Sigmoid colon (tissue), 4 donors: ENCODE measurements at regions not wholly inside any gene's neighbourhood (a gene's known extent, or its start where the extent isn't known, plus 50 kb on each side); places are given as distances from the start of the nearest gene placed in this dataset.

ENCODE experiments used
- CTCF ChIP-seq, 4 experiments: fragments of 450-650 bp in 3 of 4; fragments of 200-600 bp in 1 of 4; IDR thresholded peaks; one replicate each; pipeline ENCODE4 v1.5.1; 2016 to 2019; ENCODE audit warnings: antibody characterized with exemption in 4 of 4, mild to moderate bottlenecking in 3 of 4, moderate library complexity in 2 of 4
- POLR2A ChIP-seq, 2 donors: fragments of 450-650 bp; IDR thresholded peaks; one replicate each; pipeline ENCODE4 v1.6.1; 2016; ENCODE audit warnings: antibody characterized with exemption in 2 of 2, mild to moderate bottlenecking in 2 of 2, moderate library complexity in 2 of 2
- POLR2AphosphoS5 ChIP-seq, 4 donors: sonication (generic); formaldehyde crosslinking; IDR thresholded peaks; one replicate each; pipeline ENCODE4 v1.6.1; 2017; ENCODE audit warnings: antibody characterized with exemption in 4 of 4

GRCh38 chr10:28890121-28890950 lies 213.0 kb downstream of the BAMBI start:
- TF ChIP-seq CTCF (IDR thresholded peaks at IDR 0.05) (no peak), POLR2A (IDR thresholded peaks at IDR 0.05) (no peak), POLR2AphosphoS5 (IDR thresholded peaks at IDR 0.05) (no peak)
